ENCODE measurements at regions not wholly inside any gene's neighbourhood (a gene's known extent, or its start where the extent isn't known, plus 50 kb on each side); places are given as distances from the start of the nearest gene placed in this dataset.
A peak's percentile ranks its signal among the peaks of the same experiment; 100 is the strongest.
"Not testable (repeated sequence)": the region's sequence is repeated elsewhere in the genome, so short reads cannot be mapped to it uniquely, and the experiment has no call there.

DNA sequence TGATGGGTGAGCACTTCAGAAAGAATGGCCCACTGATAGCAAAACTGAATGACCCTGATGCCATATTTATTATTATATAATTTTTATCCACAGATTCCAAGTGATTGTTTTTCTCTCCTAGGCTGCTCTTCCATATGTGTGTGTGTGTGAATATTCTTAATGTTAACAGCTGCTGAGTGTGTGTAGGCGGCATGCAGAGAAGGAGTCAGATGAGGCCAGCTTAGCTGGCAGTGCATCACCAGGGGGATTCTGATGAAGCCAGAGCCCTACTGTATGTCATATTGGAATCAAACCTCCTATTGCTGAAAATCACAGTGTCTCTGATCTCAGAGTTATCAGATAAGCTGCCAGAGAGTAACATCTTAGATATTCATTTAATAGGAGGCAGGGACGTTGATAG is 177.1 kb downstream of the DMAC1 start:
- DNase-seq (ENCODE audit: low read depth), result no peak

DNA sequence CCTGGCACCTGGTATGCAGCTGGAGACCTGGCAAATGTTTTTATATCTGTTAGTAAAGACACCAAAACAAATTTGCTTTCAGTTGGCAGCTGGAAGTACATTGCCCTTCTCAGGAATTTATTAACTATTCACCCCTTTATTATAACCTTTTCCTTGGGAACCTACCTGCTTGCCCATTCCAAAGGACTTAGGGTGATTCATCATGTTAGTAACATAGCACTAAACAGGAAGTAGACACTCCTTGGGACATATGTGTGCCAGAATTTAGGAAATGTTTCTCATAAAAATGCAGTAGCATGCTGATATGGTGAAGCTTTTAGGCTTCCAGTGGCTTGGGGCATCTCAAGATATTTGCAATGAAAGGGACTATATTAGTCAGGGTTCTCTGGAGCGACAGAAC is 184.2 kb downstream of the DMAC1 start:
- DNase-seq (ENCODE audit: low read depth), result no peak

DNA sequence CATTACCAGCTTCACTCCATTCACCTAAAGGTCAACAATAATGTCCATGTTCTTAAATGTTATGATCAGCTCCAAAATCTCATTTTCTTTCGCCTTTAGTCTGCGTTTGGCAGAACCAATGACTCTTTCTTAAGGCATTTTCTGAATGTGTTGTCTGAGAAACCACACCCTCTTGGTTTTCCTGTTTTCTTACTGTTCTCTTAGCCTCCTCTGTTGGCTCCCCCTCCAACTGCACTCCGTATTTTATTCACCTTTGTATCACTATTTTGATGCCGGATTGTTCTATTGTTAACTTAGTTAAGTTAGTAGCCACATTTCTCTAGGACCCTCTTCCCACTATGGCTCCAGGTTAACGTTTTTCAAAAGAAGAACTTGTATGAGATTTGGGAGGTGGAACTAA is 185.6 kb downstream of the DMAC1 start:
- no peak for DNase-seq (ENCODE audit: low read depth)

DNA sequence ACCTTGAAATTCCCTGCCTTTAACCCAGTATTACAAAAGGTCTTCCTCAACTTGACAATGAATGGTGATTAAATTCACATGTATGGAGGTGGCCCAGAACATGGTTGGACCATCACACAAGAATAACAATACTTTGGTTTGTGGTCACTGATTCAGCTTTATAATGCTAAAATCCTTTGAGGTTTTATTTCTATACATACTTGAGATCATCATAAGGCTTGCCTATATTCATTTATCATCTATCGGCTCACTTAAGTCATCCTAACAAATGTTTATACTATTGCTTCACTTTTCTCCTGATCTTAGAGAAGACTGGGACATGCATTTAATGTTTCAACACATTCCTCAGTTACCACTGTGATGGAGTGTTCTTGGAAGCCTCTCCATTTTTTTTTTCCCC is 191.3 kb downstream of the DMAC1 start:
- DNase-seq (ENCODE audit: low read depth), result no peak

DNA sequence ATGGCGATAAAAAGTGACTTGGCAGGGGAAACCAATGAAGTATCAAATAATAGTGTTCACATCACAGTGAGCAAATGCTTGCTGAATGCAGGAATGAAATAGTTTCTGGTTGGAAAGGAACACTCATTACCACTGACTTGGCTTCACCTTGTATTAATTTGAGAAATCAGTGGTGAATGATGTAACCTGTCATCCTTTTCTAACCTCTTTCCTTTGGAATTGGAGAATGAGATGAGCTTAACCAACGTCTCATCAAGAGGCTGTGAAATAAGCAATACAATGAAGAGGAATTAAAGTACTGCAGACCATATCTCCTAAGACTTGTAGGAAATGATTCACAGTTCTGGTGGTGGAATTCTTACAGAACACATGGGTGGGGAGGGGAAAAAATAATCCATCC is 192.2 kb downstream of the DMAC1 start:
- DNase-seq (ENCODE audit: low read depth), result no peak

DNA sequence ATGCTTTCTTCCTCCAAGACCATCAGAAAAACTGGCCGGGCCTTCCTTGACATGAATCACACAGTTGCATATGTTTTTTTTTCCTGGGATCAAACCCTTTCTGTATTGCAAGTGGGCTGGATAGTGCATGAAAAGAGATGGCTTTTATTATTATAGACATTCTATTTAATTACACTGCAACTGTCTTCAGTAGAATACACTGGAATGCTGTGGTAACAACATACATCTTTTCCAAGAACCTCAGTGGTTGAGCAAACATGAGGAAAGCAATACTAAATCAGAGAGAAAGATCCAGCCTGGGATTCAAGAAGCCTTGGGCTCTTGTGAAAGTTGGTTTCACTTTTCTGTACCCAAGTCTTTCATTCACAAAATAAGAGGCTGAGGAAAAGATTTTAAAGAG is 193.0 kb downstream of the DMAC1 start:
- DNase-seq (ENCODE audit: low read depth), result no peak

DNA sequence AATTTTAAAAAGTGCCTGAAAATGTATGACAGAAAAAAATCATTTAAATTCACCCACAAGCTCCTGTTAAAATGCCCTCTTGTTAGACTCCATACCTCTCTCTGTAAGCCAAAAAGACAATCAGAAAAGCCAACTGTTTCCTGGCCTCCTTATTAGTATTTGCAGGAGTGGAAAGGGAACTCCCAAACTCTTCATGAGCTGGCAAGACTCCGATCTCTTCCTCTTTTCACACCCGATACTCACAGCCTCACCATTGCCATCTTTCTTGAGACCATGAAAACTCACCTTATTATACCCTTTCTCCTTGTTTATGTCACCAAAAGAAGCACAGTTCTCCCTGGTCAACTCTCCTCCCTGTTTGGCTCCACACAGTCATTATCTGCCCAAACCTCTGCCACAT is 197.8 kb downstream of the DMAC1 start:
- DNase-seq (ENCODE audit: low read depth), result no peak

DNA sequence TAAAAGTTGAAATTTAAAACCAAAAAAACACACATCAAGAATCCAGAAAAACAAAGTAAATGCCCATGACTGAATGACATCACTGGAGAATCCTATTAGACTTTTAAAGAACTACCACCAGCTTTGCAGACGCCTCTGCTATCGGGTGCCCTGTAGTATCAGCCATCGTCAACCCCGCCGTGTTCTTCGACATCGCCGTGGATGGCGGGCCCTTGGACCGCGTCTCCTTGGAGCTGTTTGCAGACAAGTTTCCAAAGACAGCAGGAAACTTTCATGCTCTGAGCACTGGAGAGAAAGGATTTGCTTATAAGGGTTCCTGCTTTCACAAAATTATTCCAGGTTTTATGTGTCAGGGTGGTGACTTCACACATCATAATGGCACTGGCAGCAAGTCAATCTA is 201.9 kb downstream of the DMAC1 start:
- DNase-seq (ENCODE audit: low read depth), result no peak

DNA sequence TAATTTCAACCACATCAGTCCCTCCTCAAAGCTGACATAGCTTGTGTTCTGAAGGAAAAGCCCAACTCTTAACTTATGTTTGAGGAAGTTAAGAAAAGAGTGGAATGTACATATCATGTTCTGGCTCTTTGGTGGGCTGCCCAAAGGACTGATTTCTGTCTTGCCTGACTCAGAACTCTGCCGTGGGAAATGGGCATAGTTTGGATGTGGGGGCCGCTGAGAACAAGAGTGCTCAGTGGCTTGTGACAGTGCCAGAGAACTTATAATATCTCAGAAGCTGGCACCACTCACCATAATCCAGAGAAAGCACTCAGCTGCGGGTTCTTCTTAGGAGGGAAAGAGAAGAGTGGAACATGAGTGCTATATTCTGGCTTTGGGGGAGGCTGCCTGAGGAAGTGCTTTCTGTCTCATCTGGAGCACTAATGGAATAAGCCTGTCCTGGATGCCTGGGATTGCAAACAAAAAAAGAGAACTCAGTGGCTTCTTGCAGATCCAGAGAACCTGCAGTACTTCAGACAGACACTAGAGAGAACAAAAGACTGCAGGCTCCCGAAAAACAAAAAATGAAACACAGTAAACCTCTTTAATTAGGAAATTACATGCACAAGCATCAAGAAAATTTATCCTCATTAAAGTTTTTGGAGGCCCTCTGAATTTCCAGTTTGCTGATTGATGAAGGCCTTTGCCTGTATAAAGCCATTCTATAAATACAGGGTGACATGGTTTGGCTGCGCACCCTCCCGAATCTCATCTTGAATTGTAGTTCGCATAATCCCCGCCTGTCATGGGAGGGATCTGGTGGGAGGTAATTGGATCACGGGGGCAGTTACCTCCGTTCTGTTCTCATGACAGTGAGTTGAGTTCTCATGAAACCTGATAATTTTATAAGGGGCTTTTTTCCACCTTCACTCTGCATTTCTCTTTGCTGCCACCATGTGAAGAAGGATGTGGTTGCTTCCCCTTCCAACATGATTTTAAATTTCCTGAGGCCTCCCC is 207.0 kb downstream of the DMAC1 start:
- no peak for DNase-seq (ENCODE audit: low read depth)

DNA sequence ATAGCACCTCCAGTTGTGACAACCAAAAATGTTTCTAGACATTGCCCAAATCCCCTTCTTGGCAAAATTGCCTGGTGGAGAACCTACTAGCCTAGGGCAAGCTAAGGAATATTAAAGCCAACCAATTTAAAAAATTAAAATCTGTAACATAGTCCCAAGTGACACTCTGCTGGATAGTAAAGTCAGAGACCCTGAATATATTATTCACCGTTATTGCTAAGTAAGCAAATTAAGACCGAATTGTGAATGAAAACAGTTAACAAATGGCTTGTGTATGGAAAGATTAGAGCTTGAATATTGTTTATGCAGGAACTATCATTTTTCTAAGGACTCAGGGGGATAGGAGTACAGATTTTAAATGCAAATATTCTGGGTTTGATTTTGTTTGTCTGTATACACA is 208.1 kb downstream of the DMAC1 start:
- DNase-seq (ENCODE audit: low read depth), result no peak

DNA sequence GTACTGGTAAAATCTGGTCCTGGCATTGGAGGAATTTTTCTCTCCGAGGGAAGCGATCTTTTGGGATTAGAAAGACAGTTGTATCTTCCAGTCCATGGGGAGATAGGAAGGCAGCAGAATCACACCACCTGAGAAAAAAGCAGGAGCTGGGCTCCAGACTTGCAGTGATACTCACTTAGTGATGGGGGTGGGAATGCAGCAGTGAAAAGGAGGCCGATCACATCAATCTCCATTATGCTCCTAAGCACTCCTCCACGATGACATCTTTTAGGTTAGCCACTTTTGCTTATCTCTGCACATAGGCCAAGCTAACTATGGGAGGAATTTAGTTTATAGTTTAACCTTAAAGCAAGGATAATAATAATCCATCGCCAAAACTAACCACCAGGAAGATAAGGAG is 219.0 kb downstream of the DMAC1 start:
- DNase-seq (ENCODE audit: low read depth), result no peak

DNA sequence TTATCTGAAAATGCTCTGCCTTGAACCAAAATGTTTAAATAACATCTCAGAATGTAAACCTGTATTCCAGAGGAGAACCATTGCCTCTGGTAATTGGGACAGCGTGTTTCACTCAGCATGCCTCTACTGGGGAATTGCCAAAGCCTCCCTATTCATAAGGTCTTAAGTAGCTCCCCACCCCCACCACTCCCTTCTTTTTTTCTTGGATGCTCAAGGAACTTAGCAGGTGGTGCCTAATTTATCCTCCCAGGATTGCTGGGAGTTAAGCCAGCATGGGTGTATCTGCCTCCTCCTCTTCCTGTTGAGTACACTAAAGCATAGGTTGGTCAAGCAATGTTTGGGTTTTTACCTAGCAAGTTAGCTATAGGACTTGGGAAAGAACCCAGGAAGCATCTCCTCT is 220.2 kb downstream of the DMAC1 start:
- no peak for DNase-seq (ENCODE audit: low read depth)

DNA sequence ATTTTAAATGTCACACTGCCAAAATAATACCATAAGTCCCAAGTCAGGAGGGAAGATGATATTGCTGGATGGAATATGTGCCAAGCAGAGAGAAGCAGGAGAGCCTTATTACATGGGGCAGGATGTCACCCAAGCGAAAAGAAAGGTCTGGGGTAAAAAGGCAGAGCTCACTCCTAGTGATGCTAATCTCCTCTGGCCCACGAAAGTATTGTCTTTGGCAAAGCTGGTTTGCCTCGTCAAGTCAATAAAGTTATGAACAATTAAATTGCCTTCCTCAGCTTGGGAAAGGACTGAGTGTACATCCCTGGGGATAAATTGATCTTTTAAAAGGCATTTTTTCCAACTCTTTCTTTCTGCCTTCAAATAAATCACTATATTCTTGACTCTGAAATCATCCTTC is 220.6 kb downstream of the DMAC1 start:
- DNase-seq (ENCODE audit: low read depth), result no peak

DNA sequence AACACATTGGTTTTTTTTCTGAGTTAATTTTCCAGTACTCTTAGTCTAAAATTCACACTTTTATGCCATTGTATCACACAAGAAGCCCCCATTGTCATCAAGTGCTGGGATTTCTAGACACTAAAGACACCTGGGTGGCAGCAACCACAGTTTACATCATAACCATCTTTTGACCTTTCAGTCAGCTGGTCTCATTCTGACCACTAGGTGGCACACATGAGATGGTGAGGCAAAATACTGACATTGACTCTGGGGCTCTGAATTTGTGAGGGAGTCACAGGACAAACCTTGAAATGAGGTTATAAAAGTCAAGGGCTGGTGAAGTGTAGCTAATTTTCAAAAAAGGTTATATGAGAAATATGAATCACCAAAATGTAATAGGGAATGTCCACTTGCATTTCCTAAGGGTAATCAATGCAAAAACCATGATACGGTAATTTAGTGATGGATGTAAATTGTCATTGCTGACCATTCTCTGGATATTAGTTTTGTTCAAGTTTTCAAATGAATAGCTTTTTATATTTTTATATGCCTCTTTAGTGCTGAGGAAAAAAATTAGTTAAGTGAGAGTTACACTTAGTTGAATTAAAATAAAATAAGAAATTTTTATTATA is 229.4 kb downstream of the DMAC1 start:
- peak; percentile 53 for DNase-seq (ENCODE audit: low read depth)

DNA sequence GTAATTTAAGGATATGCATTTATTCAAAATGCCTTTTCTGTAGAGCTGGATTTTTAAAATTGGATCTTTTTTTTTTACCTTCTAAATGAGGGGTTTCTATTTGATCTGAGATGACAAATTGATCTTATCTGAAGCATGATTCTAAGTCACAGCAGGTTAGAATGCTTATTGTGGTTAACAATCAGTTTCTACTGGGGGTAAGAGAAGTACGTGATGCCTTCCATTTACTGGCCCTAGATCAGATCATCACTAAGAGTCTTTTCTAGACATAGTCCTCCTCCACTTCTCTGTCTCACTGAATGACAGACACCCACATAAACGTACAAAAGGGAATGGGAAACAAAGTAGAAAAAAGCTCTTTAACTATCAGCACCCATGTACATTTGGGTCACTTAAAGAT is 231.9 kb downstream of the DMAC1 start:
- DNase-seq (ENCODE audit: low read depth), result no peak

DNA sequence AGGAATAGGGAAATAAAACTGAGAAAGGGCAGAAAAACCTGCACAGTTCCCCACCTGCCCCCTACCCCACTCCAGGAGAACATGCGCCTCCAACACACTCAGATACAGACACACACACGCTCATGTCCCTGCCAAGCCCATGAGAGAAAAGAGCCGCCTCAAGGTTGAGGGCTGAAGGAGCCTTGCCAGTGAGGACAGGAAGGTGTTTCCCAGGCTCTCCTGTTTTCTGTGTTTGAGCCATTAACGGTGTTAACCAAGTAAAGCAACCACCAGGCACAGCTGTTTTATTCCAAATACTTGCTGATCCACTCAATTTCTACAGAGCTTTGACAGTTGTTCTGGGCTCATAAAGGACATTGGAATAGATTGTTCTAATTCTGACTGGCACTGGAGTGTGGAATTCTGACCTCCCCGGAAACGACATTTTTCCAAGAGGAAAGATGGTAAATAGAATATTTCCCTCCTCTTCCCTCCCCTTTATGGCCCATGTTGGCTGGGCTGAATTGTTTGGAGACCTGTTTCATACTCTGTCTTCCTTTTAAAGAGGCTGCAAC is 238.0 kb downstream of the DMAC1 start:
- no peak for DNase-seq (ENCODE audit: low read depth)

DNA sequence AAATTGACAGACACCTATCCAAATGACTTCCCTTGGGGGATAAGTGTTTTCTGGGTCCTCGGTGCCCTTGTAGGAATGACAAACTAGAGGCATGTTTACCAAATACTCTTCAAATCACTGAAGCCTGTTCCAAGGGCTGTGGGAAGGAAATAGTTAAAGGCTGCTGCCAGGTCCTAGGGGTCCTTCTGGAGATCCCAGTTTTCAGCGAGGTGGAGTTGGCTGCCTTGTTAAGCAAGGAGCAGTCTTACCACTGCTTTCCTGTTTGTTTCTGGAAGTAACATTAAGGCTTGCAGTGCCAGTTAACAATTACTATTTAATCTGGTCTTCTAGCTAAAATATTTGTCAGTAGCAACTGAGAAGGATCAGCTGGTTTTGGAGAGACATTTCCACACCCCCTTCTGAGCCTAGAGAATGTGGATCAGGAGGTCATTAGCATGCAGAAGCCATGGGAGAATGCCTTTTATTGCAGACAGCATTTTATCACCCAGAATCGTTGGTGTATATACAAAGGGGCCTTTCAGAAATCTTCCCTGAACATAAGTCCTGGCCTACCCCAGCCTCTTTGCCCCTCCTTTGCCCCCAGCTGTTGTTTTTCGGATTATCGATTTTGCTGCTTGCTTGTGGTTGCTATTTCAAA is 238.8 kb downstream of the DMAC1 start:
- no peak for DNase-seq (ENCODE audit: low read depth)

DNA sequence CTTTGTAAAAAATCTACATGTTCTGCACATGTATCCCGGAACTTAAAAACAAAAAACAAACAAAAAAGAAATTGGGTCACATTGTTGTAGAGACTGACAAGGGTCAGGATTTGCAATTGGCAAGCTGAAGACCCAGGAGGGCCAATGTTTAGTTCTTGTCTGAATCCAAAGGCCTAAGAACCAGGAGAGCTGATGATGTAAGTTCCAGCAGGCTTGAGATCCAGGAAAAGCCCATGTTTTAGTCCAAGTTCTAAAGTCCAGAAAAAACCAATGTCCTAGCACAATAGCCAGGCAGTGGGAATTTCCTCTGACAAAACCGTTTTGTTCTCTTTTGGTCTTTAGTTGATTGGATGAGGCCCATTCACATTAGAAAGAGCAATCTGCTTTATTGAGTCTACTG is 244.9 kb downstream of the DMAC1 start:
- no peak for DNase-seq (ENCODE audit: low read depth)

DNA sequence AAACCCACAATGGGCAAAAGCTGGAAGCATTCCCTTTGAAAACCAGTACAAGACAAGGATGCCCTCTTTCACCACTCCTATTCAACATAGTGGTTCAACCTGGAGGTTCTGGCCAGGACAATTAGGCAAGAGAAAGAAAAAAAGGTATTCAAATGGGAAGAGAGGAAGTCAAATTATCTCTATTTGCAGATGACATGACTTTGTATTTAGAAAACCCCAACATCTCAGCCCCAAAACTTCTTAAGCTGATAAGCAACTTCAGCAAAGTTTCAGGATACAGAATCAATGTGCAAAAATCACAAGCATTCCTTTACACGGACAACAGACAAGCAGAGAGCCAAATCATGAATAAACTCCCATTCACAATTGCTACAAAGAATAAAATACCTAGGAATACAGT is 246.9 kb downstream of the DMAC1 start:
- not testable (repeated sequence) for DNase-seq (ENCODE audit: low read depth)

DNA sequence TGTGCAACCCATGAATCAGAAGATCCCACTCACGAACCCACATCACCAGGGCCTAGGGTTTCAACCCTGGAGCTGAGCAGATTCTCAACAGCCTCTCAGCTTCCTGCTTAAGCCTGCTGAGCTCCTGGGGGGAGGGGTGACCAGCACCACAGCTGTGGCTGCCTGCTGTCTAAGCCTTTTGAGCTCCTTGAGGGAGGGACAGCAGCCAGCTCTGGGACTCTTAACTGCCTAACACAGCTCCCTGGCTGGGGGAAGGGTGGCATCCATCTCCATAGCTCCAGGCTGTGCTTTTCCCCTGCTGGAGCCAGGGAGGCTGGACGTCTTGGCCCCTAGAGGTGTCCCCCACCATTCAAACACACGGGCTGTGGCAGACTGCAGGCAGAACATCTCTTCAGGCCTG is 250.3 kb downstream of the DMAC1 start:
- DNase-seq (ENCODE audit: low read depth), result no peak

DNA sequence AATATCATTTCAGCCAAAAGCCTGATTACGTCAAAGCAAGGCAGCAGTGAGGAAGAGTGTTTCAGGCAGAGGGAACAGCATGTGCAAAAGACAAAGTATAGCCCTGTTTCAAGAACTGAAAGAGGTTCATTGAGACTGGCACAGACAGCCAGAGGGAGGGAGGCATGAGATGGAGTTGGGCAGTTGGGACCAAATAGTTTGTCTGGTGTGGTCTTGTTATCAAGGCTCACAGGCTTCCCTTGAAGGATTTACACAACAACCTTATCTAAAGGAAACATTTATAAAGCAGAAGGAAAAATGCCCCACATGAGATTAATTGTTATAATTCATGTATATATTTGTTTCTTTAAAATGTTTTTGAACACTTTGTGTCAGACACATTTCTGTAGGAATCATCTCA is 253.3 kb downstream of the DMAC1 start:
- no peak for DNase-seq (ENCODE audit: low read depth)

DNA sequence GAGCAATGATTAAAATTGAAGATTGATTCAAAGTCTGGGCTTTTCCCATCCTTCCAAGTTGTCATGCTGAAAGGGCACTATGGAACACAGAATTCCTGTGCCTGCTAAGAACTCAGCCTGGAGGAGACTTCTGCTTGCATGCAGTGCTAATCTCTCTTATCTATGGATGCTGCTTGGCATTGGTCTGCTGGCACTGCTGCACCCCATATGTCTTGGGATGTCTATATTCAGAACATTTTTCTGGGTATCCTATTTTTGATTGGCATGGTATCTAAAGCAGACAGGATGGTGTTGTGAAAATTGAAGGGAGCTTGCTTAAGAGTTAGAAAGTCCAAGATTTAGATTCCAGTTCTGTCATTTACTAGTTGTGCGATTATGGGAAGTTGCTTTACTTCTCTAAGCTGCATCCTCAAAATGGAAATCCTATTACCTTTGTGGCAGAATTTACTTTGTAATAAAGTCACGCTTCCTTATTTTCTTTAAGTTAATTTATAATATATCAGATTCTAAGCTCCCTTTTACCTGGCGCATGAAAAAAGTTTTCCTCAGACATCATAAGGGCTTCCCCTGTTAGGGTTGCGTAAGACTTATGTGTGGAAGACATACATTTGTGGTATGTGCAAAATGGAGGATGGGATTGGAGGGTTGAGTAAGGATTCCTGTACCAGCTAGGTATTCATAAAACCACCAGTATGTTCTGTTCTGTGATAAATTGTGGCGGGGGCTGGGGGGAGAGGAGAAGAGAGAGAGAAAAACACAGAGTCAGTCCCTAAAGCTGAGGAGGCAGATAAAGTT is 254.0 kb downstream of the DMAC1 start:
- DNase-seq (ENCODE audit: low read depth), result no peak

Data from activated gamma-delta T cell treated with anti-CD3 and anti-CD28 coated beads, Interleukin-2, amount 50 U/mL, for 16 hours (primary cell).